IMR-90 (cell line): ENCODE measurements at regions not wholly inside any gene's neighbourhood (a gene's known extent, or its start where the extent isn't known, plus 50 kb on each side); places are given as distances from the start of the nearest gene placed in this dataset.

Experiments used
- ATAC-seq: fragments of 200-7000 bp; cut with Tn5 transposase; 2 replicates; pipeline ENCODE4 v1.9.1; 2020; ENCODE audit warnings: low read depth, mild to moderate bottlenecking, moderate library complexity
- BruUV-seq: library from RNA; stranded (reverse); fragments of 400-500 nt; replicated peaks from 2 replicates; lab custom pipeline; 2021; lab: Mats Ljungman, UMichigan
- CTCF ChIA-PET: fragments of 300-600 bp; formaldehyde crosslinking; extraction: SDS; loops from one replicate; lab custom pipeline; 2021; ENCODE audit warnings: antibody characterized with exemption; lab: Yijun Ruan, JAX
- POLR2A ChIA-PET: fragments of 300-600 bp; sonication (Branson Sonifier 250); formaldehyde crosslinking; loops from one replicate; lab custom pipeline; 2022; ENCODE audit warnings: antibody characterized with exemption; ENCODE audit not compliant: unreplicated experiment; lab: Charles Lee
- DNase-seq: peaks from one replicate; pipeline ENCODE4 v3.0.0; 2013
- H2AFZ ChIP-seq: replicated peaks from 2 replicates; pipeline ENCODE3; 2013; ENCODE audit warnings: low read length, mild to moderate bottlenecking; ENCODE audit not compliant: poor library complexity
- H2AK5ac ChIP-seq: 2 replicates; pipeline ENCODE4 v1.6.1; 2013; ENCODE audit warnings: low read depth, low read length, inconsistent platforms
- H2AK9ac ChIP-seq: replicated peaks from 2 replicates; pipeline ENCODE3; 2013; ENCODE audit warnings: mild to moderate bottlenecking, low read depth, low read length, moderate library complexity; ENCODE audit not compliant: poor library complexity
- H2BK120ac ChIP-seq: 2 replicates; pipeline ENCODE4 v1.6.1; 2013; ENCODE audit warnings: low read depth, low read length, inconsistent platforms
- H2BK15ac ChIP-seq: 3 replicates; pipeline ENCODE4 v1.6.1; 2013; ENCODE audit warnings: low read depth, low read length, inconsistent platforms
- H2BK20ac ChIP-seq: 2 replicates; pipeline ENCODE4 v1.6.1; 2013; ENCODE audit warnings: low read depth, mild to moderate bottlenecking, inconsistent platforms, low read length, moderate library complexity
- H2BK5ac ChIP-seq: 2 replicates; pipeline ENCODE4 v1.6.1; 2013; ENCODE audit warnings: mild to moderate bottlenecking, low read depth, low read length, inconsistent platforms; ENCODE audit not compliant: poor library complexity, severe bottlenecking
- H3K14ac ChIP-seq: replicated peaks from 2 replicates; pipeline ENCODE4 v1.6.1; 2013; ENCODE audit warnings: low read depth, low read length, inconsistent platforms
- H3K18ac ChIP-seq: 2 replicates; pipeline ENCODE4 v1.6.1; 2013; ENCODE audit warnings: low read depth, low read length, control low read depth
- H3K23ac ChIP-seq: 2 replicates; pipeline ENCODE4 v1.6.1; 2013; ENCODE audit warnings: low read depth, low read length, inconsistent platforms
- H3K27ac ChIP-seq: 2 replicates; pipeline ENCODE4 v1.5.1; 2013; ENCODE audit warnings: mild to moderate bottlenecking, control low read depth, low read length; ENCODE audit not compliant: insufficient read depth
- H3K27me3 ChIP-seq: 2 replicates; pipeline ENCODE4 v1.6.1; 2013; ENCODE audit warnings: low read length; ENCODE audit not compliant: control insufficient read depth, insufficient read depth
- H3K36me3 ChIP-seq: 2 replicates; pipeline ENCODE4 v1.6.1; 2013; ENCODE audit warnings: low read length, mixed read lengths; ENCODE audit not compliant: control insufficient read depth, insufficient read depth
- H3K4ac ChIP-seq: 2 replicates; pipeline ENCODE4 v1.6.1; 2013; ENCODE audit warnings: low read depth, low read length, inconsistent platforms
- H3K4me1 ChIP-seq: 2 replicates; pipeline ENCODE4 v1.6.1; 2013; ENCODE audit warnings: low read length, mixed read lengths; ENCODE audit not compliant: control insufficient read depth, insufficient read depth
- H3K4me2 ChIP-seq: 2 replicates; pipeline ENCODE4 v1.6.1; 2013; ENCODE audit warnings: low read depth, mild to moderate bottlenecking, control low read depth, low read length, moderate library complexity
- H3K4me3 ChIP-seq: 2 replicates; pipeline ENCODE4 v1.5.1; 2013; ENCODE audit warnings: low read depth, mild to moderate bottlenecking, control low read depth, low read length, moderate library complexity; ENCODE audit not compliant: insufficient read depth
- H3K56ac ChIP-seq: 2 replicates; pipeline ENCODE4 v1.6.1; 2013; ENCODE audit warnings: low read length, inconsistent platforms; ENCODE audit not compliant: insufficient read depth; ENCODE audit errors: extremely low read depth
- H3K79me1 ChIP-seq, 2 experiments: 2 replicates each; pipeline ENCODE4 v1.6.1; 2013; ENCODE audit warnings: low read length in 2 of 2, inconsistent platforms in 1 of 2, low read depth in 1 of 2
- H3K9ac ChIP-seq: 2 replicates; pipeline ENCODE4 v1.6.1; 2013; ENCODE audit warnings: low read depth, low read length, control low read depth
- H3K9me1 ChIP-seq: 2 replicates; pipeline ENCODE4 v1.6.1; 2013; ENCODE audit warnings: low read length, inconsistent platforms; ENCODE audit not compliant: insufficient read depth
- H3K9me3 ChIP-seq: 2 replicates; pipeline ENCODE4 v1.6.1; 2013; ENCODE audit warnings: low read length; ENCODE audit not compliant: control insufficient read depth, insufficient read depth
- H4K20me1 ChIP-seq: 2 replicates; pipeline ENCODE4 v1.6.1; 2013; ENCODE audit warnings: low read length, inconsistent platforms; ENCODE audit not compliant: insufficient read depth
- H4K5ac ChIP-seq: 2 replicates; pipeline ENCODE4 v1.6.1; 2013; ENCODE audit warnings: mild to moderate bottlenecking, low read depth, low read length, control low read depth
- H4K8ac ChIP-seq, 2 experiments: 2 replicates each; pipeline ENCODE4 v1.6.1; 2013; ENCODE audit warnings: low read depth in 2 of 2, low read length in 2 of 2, control low read depth in 1 of 2, inconsistent platforms in 1 of 2
- H4K91ac ChIP-seq: 2 replicates; pipeline ENCODE4 v1.6.1; 2013; ENCODE audit warnings: low read depth, low read length, inconsistent platforms; ENCODE audit not compliant: insufficient read depth
- CEBPB ChIP-seq: IDR thresholded peaks from 2 replicates; pipeline ENCODE4 v1.6.1; 2012; ENCODE audit warnings: low read depth, low read length, improper control_type of control experiment
- CHD1 ChIP-seq: IDR thresholded peaks from 2 replicates; pipeline ENCODE4 v1.6.1; 2012; ENCODE audit warnings: low read depth, low read length, improper control_type of control experiment
- FOS ChIP-seq: fragments of 150-350 bp; IDR thresholded peaks from 2 replicates; pipeline ENCODE4 v1.6.1; 2016; ENCODE audit warnings: low read depth, low read length
- MAZ ChIP-seq: IDR thresholded peaks from 2 replicates; pipeline ENCODE4 v1.6.1; 2012; ENCODE audit warnings: low read depth, mild to moderate bottlenecking, low read length, improper control_type of control experiment, moderate library complexity, borderline replicate concordance
- MXI1 ChIP-seq: IDR thresholded peaks from 2 replicates; pipeline ENCODE4 v1.6.1; 2012; ENCODE audit warnings: low read depth, mild to moderate bottlenecking, low read length, moderate library complexity, borderline replicate concordance
- POLR2A ChIP-seq: IDR thresholded peaks from 2 replicates; pipeline ENCODE4 v1.6.1; 2012; ENCODE audit warnings: mild to moderate bottlenecking, low read depth, low read length
- RCOR1 ChIP-seq: IDR thresholded peaks from 2 replicates; pipeline ENCODE4 v1.6.1; 2012; ENCODE audit warnings: mild to moderate bottlenecking, low read length, improper control_type of control experiment; ENCODE audit not compliant: insufficient replicate concordance
- SMC3 ChIP-seq: fragments of 150-350 bp; IDR thresholded peaks from 2 replicates; pipeline ENCODE4 v1.6.1; 2016; ENCODE audit warnings: low read depth, mild to moderate bottlenecking, antibody characterized with exemption, low read length, moderate library complexity
- WGBS, 2 experiments: methylation state at CpG; one replicate each; pipeline versions ENCODE4 v1.1.5 to v1.1.7; 2013; ENCODE audit warnings: missing lambda C conversion rate in 2 of 2; ENCODE audit not compliant: insufficient read length in 1 of 2; ENCODE audit errors: extremely low coverage in 2 of 2; 5-methylcytosine and 5-hydroxymethylcytosine counted together
- dilution Hi-C: fragments of 300-500 bp; cut with HindIII; formaldehyde crosslinking; loops from one replicate; pipeline ENCODE4 v1.14.3; 2018; ENCODE audit warnings: low sequenced_read_pairs; ENCODE audit not compliant: unreplicated experiment
- in situ Hi-C: fragments of 300-500 bp; cut with MboI; formaldehyde crosslinking; loops from 3 replicates; pipeline ENCODE4 v1.14.3; 2019; ENCODE audit warnings: low sequenced_read_pairs, inconsistent platforms, mixed read lengths
- intact Hi-C: fragments of 100-400 bp; cut with micrococcal nuclease; formaldehyde crosslinking; loops from 2 replicates; pipeline ENCODE4 v1.10.0; 2022
- TF ChIP-seq, protein P1 (sequence below): fragments of 150-350 bp; IDR thresholded peaks from 2 replicates; pipeline ENCODE4 v1.6.1; 2016; ENCODE audit warnings: low read depth, mild to moderate bottlenecking, low read length, moderate library complexity, borderline replicate concordance
- TF ChIP-seq, protein P2 (sequence below): conservative IDR thresholded peaks from 2 replicates; pipeline ENCODE4 v1.5.1; 2012; ENCODE audit warnings: mild to moderate bottlenecking, low read depth, low read length, improper control_type of control experiment
- TF ChIP-seq, protein P3 (sequence below): fragments of 150-350 bp; IDR thresholded peaks from 2 replicates; pipeline ENCODE4 v1.6.1; 2017; ENCODE audit warnings: mild to moderate bottlenecking, antibody characterized with exemption, low read length, low read depth

DNA sequence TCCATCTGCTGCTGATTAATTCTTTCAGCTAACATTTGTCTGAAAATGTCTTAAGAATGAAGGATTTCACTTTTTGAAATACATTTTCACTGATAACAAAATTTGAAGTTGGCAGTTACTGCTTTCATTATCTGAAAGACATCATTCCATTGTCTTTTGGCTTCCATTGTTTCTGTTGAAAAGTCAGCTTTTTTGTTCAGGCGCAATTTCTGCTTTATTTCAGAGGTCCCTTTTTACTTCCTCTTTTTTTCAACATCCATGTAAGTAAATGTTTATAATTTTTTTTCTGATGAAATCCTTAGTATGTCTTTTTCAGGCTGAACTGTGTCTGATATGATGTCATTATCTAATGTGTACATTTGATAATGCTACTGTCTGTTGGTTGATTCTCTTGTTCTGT, 184.2 kb downstream of the RND3 start:
- in situ Hi-C loops (no loop called here), dilution Hi-C loops (no loop called here), intact Hi-C loops (loop anchor here (10.0 kb wide), 1 partner anchor 72 kb away; no protein-coding TSS in a partner anchor)
- Histone ChIP-seq H2BK15ac (no peak overlapping the region), H4K5ac (no peak overlapping the region), H3K14ac (no peak overlapping the region), H3K4me1 (no peaks in the 10 kb centered on the region), H2BK5ac (no peak overlapping the region), H3K4me3 (no peak overlapping the region), H3K9me3 (peaks cover 10% of the 10 kb centered on the region), H2AFZ (no peak overlapping the region), H3K9ac (no peak overlapping the region), H3K79me1 (no peaks in the 10 kb centered on the region), H2BK20ac (no peak overlapping the region), H3K27ac (no peak overlapping the region), H3K4ac (no peak overlapping the region), H4K8ac (no peak overlapping the region), H3K18ac (no peak overlapping the region), H2AK9ac (no peak overlapping the region), H3K56ac (no peak overlapping the region), H3K36me3 (no peaks in the 10 kb centered on the region), H3K4me2 (no peak overlapping the region), H3K27me3 (no peaks in the 10 kb centered on the region), H2BK120ac (no peak overlapping the region), H3K23ac (no peak overlapping the region), H2AK5ac (no peak overlapping the region), H3K9me1 (no peaks in the 10 kb centered on the region), H4K20me1 (no peaks in the 10 kb centered on the region), H4K91ac (no peak overlapping the region)
- no CpG with 5 or more reads among the region's 1 CpG for WGBS, 2 experiments
- ATAC-seq (no peak), DNase-seq (no peak)
- ChIA-PET POLR2A (no interaction called here), CTCF (no interaction called here)
- BruUV-seq, result no TSS peak
- TF ChIP-seq, protein P1, sequence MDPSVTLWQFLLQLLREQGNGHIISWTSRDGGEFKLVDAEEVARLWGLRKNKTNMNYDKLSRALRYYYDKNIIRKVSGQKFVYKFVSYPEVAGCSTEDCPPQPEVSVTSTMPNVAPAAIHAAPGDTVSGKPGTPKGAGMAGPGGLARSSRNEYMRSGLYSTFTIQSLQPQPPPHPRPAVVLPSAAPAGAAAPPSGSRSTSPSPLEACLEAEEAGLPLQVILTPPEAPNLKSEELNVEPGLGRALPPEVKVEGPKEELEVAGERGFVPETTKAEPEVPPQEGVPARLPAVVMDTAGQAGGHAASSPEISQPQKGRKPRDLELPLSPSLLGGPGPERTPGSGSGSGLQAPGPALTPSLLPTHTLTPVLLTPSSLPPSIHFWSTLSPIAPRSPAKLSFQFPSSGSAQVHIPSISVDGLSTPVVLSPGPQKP, result no peak
- no peak for TF ChIP-seq FOS
- TF ChIP-seq CHD1, result no peak
- TF ChIP-seq RCOR1, result no peak
- TF ChIP-seq SMC3, result no peak
- TF ChIP-seq, protein P2, sequence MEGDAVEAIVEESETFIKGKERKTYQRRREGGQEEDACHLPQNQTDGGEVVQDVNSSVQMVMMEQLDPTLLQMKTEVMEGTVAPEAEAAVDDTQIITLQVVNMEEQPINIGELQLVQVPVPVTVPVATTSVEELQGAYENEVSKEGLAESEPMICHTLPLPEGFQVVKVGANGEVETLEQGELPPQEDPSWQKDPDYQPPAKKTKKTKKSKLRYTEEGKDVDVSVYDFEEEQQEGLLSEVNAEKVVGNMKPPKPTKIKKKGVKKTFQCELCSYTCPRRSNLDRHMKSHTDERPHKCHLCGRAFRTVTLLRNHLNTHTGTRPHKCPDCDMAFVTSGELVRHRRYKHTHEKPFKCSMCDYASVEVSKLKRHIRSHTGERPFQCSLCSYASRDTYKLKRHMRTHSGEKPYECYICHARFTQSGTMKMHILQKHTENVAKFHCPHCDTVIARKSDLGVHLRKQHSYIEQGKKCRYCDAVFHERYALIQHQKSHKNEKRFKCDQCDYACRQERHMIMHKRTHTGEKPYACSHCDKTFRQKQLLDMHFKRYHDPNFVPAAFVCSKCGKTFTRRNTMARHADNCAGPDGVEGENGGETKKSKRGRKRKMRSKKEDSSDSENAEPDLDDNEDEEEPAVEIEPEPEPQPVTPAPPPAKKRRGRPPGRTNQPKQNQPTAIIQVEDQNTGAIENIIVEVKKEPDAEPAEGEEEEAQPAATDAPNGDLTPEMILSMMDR, result no peak
- no peak for TF ChIP-seq MXI1
- TF ChIP-seq CEBPB, result no peak
- no peak for TF ChIP-seq POLR2A
- TF ChIP-seq, protein P3, sequence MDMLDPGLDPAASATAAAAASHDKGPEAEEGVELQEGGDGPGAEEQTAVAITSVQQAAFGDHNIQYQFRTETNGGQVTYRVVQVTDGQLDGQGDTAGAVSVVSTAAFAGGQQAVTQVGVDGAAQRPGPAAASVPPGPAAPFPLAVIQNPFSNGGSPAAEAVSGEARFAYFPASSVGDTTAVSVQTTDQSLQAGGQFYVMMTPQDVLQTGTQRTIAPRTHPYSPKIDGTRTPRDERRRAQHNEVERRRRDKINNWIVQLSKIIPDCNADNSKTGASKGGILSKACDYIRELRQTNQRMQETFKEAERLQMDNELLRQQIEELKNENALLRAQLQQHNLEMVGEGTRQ, result no peak
- TF ChIP-seq MAZ, result no peak
